Naive thymus-derived CD8-positive, alpha-beta T cell (primary cell): ENCODE measurements at regions not wholly inside any gene's neighbourhood (a gene's known extent, or its start where the extent isn't known, plus 50 kb on each side); places are given as distances from the start of the nearest gene placed in this dataset.

ENCODE experiments used
- ATAC-seq, 2 donors: fragments of 150-1000 bp; cut with Tn5 transposase in 1 of 2; sonication (Bioruptor Pico), chemical (Tn5 transposase) in 1 of 2; 1 replicate in 1 of 2; 2 replicates in 1 of 2; pipeline ENCODE4 v1.10.0; 2021; ENCODE audit warnings: mild to moderate bottlenecking in 2 of 2, moderate library complexity in 2 of 2
- POLR2A ChIA-PET: fragments of 350-600 bp; sonication (Branson Sonifier 250); formaldehyde crosslinking; loops from one replicate; lab custom pipeline; 2021; ENCODE audit warnings: antibody characterized with exemption; lab: Charles Lee
- DNase-seq, 10 donors: peaks; one replicate each; pipeline versions ENCODE4 v3.0.0 to v3.0.0-alpha.2; 2020 to 2022
- H3K27ac Mint-ChIP-seq, 10 donors: one replicate each; pipeline ENCODE4 v1.8.0; 2020 to 2022; ENCODE audit warnings: mild to moderate bottlenecking in 10 of 10, mixed read lengths in 10 of 10, moderate library complexity in 4 of 10, inconsistent platforms in 1 of 10
- H3K27me3 Mint-ChIP-seq, 5 donors: one replicate each; pipeline ENCODE4 v1.8.0; 2021 to 2022; ENCODE audit warnings: mixed read lengths in 5 of 5
- H3K36me3 Mint-ChIP-seq, 3 donors: one replicate each; pipeline ENCODE4 v1.8.0; 2020 to 2022; ENCODE audit warnings: mixed read lengths in 3 of 3, mild to moderate bottlenecking in 2 of 3, inconsistent platforms in 1 of 3
- H3K4me1 Mint-ChIP-seq, 4 donors: one replicate each; pipeline ENCODE4 v1.8.0; 2021 to 2022; ENCODE audit warnings: mixed read lengths in 4 of 4
- H3K4me3 Mint-ChIP-seq, 10 donors: one replicate each; pipeline ENCODE4 v1.8.0; 2020 to 2022; ENCODE audit warnings: mild to moderate bottlenecking in 10 of 10, mixed read lengths in 10 of 10, moderate library complexity in 6 of 10, inconsistent platforms in 1 of 10
- H3K9me3 Mint-ChIP-seq, 9 donors: one replicate each; pipeline ENCODE4 v1.8.0; 2020 to 2022; ENCODE audit warnings: mixed read lengths in 9 of 9, mild to moderate bottlenecking in 3 of 9, inconsistent platforms in 1 of 9, moderate library complexity in 1 of 9

DNA sequence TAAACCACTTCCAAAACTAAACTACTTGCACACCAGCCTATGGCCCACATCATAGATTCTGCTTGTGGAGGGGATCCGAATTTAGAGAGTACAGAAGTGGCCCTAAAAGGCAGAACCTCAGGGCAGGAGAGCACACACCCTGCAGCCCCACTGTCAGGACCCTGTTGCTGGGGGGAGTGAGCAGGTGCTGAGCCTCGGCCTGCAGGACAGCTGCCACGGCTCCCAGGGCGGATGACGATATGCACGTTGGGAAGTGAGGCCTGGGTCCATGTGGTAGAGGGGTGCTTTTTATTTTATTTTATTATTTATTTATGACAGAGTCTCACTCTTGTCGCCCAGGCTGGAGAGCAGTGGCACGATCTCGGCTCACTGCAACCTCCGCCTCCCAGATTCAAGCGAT lies 73.5 kb downstream of the TNFAIP2 start:
- DNase-seq (no peak), ATAC-seq (no peak)
- POLR2A ChIA-PET, result no interaction called here
- Mint-ChIP-seq H3K9me3 (peaks cover 0 to 9% (median 0%) of the 10 kb centered on the region in 9 donors), H3K27me3 (peaks cover 0 to 19% (median 6%) of the 10 kb centered on the region in 5 donors), H3K36me3 (no peaks in the 10 kb centered on the region), H3K4me1 (no peaks in the 10 kb centered on the region), H3K27ac (no peak overlapping the region), H3K4me3 (no peak overlapping the region)

DNA sequence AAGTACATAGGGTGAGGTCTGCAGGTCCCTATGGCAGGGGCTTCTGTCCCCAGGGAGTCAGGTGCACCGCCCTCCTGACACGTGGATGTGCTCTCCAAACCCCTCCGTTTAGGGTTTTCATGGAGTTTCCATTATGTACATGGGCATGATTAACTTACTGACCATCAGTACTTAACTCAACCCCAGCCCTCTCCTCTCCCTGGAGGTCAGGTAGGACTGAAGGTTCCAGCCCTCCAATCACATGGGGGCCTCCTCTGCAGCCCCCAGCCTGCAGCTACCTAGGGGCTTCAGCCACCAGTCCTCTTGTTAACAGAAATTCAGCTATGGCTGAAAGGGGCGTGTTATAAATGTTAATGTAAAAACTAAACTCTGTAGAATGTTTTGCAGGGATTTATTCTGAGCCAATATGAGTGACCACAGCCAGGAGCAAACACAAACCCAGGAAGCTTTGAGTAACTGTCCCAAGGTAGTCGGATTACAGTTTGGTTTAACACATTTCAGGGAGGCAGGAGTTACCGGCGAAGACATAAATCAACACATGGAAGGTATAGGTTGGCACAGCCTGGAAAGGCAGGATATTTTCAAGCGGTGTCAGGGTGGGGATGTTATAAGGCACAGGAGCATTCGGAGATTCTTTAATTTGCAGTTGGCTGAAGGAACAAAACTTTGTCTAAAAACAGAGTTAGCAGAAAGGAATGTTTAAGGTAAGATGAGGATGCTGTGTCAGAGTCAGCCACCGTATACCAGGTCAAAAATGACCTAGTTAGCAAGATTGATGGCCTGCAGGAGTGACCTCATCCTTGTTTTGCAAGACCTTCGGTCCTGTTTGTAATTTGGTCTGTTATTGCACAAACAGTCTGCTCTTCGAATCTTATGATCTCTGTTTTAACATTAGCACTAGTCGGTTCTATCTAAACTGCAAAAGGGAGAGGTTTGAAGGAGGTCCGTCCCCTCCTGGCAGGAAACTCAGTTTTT lies 75.2 kb downstream of the TNFAIP2 start:
- Mint-ChIP-seq H3K36me3 (peaks cover 0 to under 1% (median under 1%) of the 10 kb centered on the region in 3 donors), H3K27me3 (peaks cover under 1 to 17% (median 7%) of the 10 kb centered on the region in 5 donors), H3K4me1 (no peaks in the 10 kb centered on the region), H3K4me3 (no peak overlapping the region), H3K9me3 (peaks cover 0 to 23% (median 0%) of the 10 kb centered on the region in 9 donors), H3K27ac (no peak overlapping the region)
- POLR2A ChIA-PET, result no interaction called here
- ATAC-seq, result no peak
- no peak for DNase-seq

DNA sequence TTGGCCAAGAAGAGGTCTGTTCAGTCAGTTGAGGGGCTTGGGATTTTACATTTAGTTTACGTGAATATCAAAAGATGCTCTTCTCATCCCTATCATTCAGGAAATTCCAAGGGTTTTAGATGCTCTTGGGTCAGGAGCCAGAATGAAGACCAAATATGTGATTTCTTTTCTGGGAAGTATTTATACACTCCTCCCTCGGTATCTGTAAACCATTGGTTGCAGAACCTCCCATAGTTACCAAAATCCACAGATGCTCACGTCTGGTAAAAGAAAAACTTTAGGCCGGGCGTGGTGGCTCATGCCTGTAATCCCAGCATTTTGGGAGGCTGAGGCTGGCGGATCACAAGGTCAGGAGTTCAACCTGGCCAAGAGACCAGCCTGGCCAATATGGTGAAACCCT lies 75.9 kb downstream of the TNFAIP2 start:
- POLR2A ChIA-PET, result no interaction called here
- DNase-seq, result no peak
- Mint-ChIP-seq H3K27ac (no peak overlapping the region), H3K9me3 (peaks cover 0 to 30% (median 7%) of the 10 kb centered on the region in 9 donors), H3K4me1 (no peaks in the 10 kb centered on the region), H3K4me3 (no peak overlapping the region), H3K27me3 (peaks cover 7 to 22% (median 12%) of the 10 kb centered on the region in 5 donors), H3K36me3 (peaks cover 0 to 8% (median 7%) of the 10 kb centered on the region in 3 donors)
- ATAC-seq, result no peak

DNA sequence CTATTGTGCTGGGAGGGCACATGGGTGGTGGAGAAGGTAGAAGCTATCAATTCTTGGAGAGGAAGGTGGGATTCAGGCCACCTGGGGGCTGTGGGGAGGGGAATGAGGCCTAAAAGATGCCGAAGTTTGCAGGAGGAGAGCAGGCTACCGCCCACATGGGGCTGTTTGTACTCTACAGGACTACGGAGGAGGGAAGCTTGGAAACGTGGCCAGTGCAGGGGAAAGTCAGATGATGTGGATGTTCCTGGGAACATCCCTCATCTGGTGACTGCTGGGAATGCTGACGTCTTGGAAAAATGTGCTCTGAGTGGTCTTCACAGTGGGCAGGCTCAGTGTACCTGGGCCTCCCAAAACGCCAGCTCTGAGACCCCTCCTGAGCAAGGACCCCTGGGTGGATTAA lies 78.5 kb downstream of the TNFAIP2 start:
- Mint-ChIP-seq H3K27ac (no peak overlapping the region), H3K4me1 (no peaks in the 10 kb centered on the region), H3K36me3 (peaks cover 0 to 20% (median 19%) of the 10 kb centered on the region in 3 donors), H3K9me3 (peaks cover 0 to 49% (median 11%) of the 10 kb centered on the region in 9 donors), H3K4me3 (no peak overlapping the region), H3K27me3 (peaks cover 7 to 19% (median 11%) of the 10 kb centered on the region in 5 donors)
- ATAC-seq (no peak), DNase-seq (no peak)
- POLR2A ChIA-PET, result no interaction called here

DNA sequence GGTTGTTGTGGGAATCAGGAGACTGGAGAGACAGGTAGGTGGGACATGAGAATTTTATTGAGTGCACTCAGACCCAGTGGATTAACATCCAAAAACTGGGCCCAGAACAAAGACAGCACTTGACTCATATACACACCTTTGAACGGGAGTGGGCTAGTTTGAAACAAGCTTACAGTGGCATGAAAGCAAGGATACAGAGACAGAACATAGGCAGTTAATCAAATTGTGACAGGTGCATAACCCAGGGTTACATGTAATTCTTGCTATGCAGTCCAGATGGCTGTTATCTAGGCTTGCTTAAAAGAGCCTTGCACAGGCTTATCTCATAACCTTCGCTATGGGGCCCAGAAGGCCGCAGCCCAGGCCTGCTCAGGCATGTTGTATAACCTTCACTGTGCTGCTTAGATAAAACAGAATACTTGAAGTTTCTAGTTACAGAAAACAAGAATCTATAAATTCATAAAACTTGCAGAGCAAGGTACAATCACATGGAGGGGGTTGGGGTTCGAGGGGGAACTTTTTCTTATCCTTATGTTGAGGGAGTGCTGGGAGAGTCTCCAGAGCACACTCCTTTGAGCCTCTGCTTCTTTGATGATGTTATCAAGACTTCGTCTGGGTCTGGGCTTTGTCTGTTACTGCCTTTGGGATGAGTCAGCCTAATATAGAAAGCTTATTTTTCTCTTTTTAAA lies 81.7 kb downstream of the TNFAIP2 start:
- Mint-ChIP-seq H3K27me3 (peaks cover 17 to 38% (median 27%) of the 10 kb centered on the region in 5 donors), H3K4me1 (peaks cover 0 to 2% (median 0%) of the 10 kb centered on the region in 4 donors), H3K36me3 (peaks cover 0 to 24% (median 20%) of the 10 kb centered on the region in 3 donors), H3K9me3 (peaks cover 0 to 51% (median 11%) of the 10 kb centered on the region in 9 donors), H3K27ac (no peak overlapping the region), H3K4me3 (no peak overlapping the region)
- ATAC-seq (no peak), DNase-seq (no peak)
- POLR2A ChIA-PET, result no interaction called here

DNA sequence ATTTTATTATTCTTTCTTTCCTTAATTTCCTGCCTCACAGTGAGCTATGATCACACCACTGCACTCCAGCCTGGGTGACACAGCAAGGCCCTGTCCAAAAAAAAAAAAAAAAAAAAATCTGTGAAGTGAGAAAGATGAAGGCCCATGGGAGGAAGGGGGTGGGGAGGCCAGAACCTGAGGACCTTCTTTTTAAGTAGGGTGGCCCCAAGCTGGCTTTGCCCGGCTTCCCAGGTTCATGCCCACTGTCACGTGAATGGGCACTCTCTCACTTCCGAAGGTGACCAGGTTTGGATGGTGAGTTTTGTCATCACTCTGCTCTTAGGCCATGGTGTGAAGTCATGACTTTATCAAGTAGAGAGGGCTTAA lies 82.3 kb downstream of the TNFAIP2 start:
- POLR2A ChIA-PET, result no interaction called here
- H3K4me1 Mint-ChIP-seq, result peaks cover 0 to 2% (median 0%) of the 10 kb centered on the region in 4 donors
- ATAC-seq, result no peak
- DNase-seq, result no peak
- peaks cover 0 to 24% (median 20%) of the 10 kb centered on the region in 3 donors for H3K36me3 Mint-ChIP-seq
- H3K27me3 Mint-ChIP-seq, result peaks cover 19 to 42% (median 27%) of the 10 kb centered on the region in 5 donors
- no peak overlapping the region for H3K4me3 Mint-ChIP-seq
- no peak overlapping the region for H3K27ac Mint-ChIP-seq
- H3K9me3 Mint-ChIP-seq, result peaks cover 0 to 51% (median 11%) of the 10 kb centered on the region in 9 donors

DNA sequence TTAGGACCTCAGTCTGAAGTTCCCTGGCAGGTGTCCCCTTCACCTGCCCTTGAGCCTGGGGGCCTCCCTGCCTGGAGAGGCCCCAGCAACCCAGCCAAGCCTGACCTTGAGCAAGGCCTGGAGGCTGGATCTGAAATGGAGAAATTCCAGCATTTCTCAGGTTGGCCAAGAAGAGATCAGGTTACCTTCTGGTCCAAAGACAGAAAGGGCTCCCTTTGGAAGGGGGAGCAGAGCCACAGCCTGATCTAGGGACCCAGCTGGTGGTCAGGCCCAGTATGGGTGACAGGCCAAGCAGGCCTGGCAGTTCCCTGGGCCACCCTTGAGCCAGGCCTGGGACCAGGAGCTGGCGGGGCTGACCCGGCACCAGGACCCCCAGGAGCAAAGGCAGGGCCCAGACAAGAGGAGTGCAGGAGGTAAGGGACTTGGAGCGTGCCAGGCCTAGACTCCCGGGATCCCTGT lies 82.8 kb downstream of the TNFAIP2 start:
- DNase-seq (no peak), ATAC-seq (no peak)
- Mint-ChIP-seq H3K27me3 (peaks cover 19 to 44% (median 27%) of the 10 kb centered on the region in 5 donors), H3K36me3 (peaks cover 0 to 24% (median 20%) of the 10 kb centered on the region in 3 donors), H3K4me3 (no peak overlapping the region), H3K9me3 (peaks cover 0 to 49% (median 11%) of the 10 kb centered on the region in 9 donors), H3K27ac (no peak overlapping the region), H3K4me1 (peaks cover 0 to 2% (median 0%) of the 10 kb centered on the region in 4 donors)
- POLR2A ChIA-PET, result no interaction called here

DNA sequence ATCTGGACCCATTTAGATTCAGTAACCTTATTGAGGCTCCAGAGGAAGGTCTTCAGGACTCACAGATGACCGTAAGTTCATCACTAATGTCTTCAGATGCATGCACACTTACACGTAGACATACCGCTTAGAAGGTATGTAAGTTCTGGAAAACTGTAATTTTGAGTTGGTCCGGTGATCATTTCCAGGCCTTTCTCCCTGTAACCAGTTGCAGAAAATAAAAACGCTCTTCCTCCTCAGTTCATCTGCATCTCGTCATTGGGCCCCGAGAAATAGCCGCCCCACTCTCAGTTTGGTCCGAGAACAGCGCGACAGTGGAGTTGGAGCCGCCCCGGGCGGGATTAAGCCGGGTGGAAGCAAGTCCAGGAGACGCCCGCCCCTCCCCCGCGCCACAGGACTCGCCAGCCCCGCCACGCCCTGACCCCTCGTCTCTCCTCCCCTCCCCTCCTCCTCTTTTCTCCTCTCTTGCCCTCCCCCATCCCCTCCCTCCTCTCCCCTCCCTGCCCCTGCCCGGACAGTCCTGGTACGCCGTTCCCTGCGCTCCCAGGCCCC lies 83.7 kb downstream of the TNFAIP2 start:
- DNase-seq (no peak), ATAC-seq (no peak)
- Mint-ChIP-seq H3K36me3 (peaks cover 0 to 24% (median 20%) of the 10 kb centered on the region in 3 donors), H3K27ac (no peak overlapping the region), H3K9me3 (peaks cover 0 to 44% (median 11%) of the 10 kb centered on the region in 9 donors), H3K4me1 (peaks cover 0 to 2% (median 0%) of the 10 kb centered on the region in 4 donors), H3K27me3 (peaks cover 18 to 43% (median 27%) of the 10 kb centered on the region in 5 donors), H3K4me3 (peak overlapping the region in 1 of 10 donors; percentile 22)
- POLR2A ChIA-PET, result no interaction called here

DNA sequence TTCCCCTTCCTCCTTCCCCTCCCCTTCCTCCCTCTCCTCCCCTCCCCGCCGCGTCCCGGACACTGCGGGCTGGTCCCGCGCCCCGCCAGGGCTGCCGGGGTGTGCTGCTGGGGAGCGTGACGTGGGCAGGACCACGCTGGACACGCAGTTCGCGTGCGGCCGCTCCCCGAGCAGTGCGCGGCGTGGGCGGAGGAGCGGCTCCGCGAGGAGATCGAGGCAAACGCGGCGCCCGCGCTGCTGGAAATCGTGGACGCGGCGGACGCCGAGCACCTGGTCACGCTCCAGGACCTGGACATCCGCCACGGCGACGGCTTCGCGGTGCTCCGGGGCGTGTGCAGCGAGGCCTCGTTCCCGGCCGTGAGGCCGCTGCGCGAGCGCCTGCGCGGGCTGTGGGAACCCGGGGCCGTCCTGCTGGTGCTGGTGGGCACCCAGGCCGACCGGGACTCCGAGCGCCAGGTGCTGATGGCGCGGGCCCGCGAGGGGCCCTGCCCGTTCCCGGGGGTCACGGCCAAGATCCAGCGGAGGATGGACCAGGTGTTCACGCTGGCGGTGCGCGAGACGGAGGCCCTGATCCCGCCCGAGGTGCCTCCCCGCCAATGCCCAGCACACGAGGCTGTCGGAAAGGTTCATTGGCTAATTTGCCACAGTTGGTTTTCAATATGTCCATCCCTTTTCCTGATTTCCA lies 84.3 kb downstream of the TNFAIP2 start:
- H3K27ac Mint-ChIP-seq, result no peak overlapping the region
- peak overlapping the region in 2 of 10 donors; percentile 8 to 38 for H3K4me3 Mint-ChIP-seq
- peaks cover 21 to 46% (median 30%) of the 10 kb centered on the region in 5 donors for H3K27me3 Mint-ChIP-seq
- peaks cover 0 to 24% (median 20%) of the 10 kb centered on the region in 3 donors for H3K36me3 Mint-ChIP-seq
- H3K4me1 Mint-ChIP-seq, result peaks cover 0 to 2% (median 0%) of the 10 kb centered on the region in 4 donors
- POLR2A ChIA-PET, result no interaction called here
- H3K9me3 Mint-ChIP-seq, result peaks cover 0 to 41% (median 11%) of the 10 kb centered on the region in 9 donors
- no peak for DNase-seq
- ATAC-seq, result no peak

DNA sequence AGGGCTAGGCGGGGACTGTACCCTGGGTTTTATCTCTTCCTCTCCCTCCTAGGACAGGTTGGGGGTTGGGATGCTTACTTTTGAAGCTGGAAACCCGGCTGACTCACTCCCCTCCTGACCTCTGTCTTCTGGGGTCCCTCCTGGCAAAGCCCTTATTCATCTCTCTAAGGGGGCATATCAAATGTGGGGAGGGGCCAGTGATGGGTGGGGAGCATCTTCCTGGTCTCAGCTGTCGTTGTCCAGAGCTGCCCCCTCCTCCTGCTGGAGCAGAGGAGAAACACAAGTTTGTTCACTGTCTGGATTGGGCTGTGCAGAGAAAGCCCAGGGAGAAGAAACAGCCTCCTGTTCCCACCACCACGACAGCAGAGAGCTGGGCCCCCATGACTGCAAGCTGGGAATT lies 85.8 kb downstream of the TNFAIP2 start:
- no peak for ATAC-seq
- Mint-ChIP-seq H3K9me3 (peaks cover 0 to 25% (median 6%) of the 10 kb centered on the region in 9 donors), H3K36me3 (peaks cover 0 to 18% (median 13%) of the 10 kb centered on the region in 3 donors), H3K27ac (no peak overlapping the region), H3K4me1 (peaks cover 0 to 2% (median 0%) of the 10 kb centered on the region in 4 donors), H3K27me3 (peaks cover 18 to 49% (median 36%) of the 10 kb centered on the region in 5 donors), H3K4me3 (no peak overlapping the region)
- no peak for DNase-seq
- POLR2A ChIA-PET, result no interaction called here

DNA sequence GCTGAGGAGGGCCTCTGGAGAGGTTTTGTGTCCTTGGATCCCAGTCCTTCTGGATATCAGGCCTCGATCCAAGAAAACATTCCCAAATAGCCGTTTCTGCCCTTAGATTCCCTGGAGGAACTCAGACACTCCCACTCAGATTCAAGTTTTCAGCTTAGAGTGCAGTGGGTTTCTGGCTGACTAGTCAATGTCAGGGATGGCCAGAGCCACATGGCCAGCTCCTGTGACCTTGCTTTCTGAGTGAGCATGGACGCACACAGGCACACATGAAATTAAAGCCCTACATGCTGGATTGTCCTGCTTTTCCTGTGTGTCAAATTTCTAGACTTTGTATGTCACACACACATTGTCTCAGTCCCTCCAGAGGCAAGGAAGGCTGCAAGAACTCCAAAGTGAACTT lies 86.2 kb downstream of the TNFAIP2 start:
- peaks cover 0 to 2% (median 0%) of the 10 kb centered on the region in 4 donors for H3K4me1 Mint-ChIP-seq
- no peak overlapping the region for H3K27ac Mint-ChIP-seq
- peaks cover 18 to 53% (median 38%) of the 10 kb centered on the region in 5 donors for H3K27me3 Mint-ChIP-seq
- no peak overlapping the region for H3K4me3 Mint-ChIP-seq
- ATAC-seq (no peak), DNase-seq (no peak)
- POLR2A ChIA-PET, result no interaction called here
- peaks cover 0 to 21% (median 4%) of the 10 kb centered on the region in 9 donors for H3K9me3 Mint-ChIP-seq
- H3K36me3 Mint-ChIP-seq, result peaks cover 0 to 13% (median 9%) of the 10 kb centered on the region in 3 donors

DNA sequence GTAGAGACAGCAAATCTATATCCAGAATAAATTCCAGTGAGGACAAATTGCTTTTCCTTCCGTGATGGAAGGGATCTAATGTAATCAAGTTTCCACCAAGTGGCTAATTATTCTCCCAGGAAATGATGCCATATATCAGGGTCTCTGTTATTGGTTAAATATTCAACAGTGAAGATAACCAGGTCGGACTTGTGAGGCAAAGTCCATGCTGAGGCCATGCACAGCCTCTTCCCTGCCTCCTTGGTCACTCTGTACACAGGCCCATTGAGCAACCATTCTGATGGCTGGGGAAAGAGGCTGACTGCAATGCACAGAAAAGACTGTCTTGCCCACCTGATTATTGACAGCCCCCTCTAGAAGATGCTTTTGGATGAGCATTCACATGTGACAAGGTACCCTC lies 90.1 kb downstream of the TNFAIP2 start:
- DNase-seq, result no peak
- ATAC-seq, result no peak
- Mint-ChIP-seq H3K27me3 (peaks cover 26 to 61% (median 46%) of the 10 kb centered on the region in 5 donors), H3K9me3 (peaks cover 0 to 2% (median 0%) of the 10 kb centered on the region in 9 donors), H3K4me1 (peaks cover 0 to 3% (median 0%) of the 10 kb centered on the region in 4 donors), H3K27ac (no peak overlapping the region), H3K36me3 (peaks cover 0 to 5% (median 0%) of the 10 kb centered on the region in 3 donors), H3K4me3 (no peak overlapping the region)
- POLR2A ChIA-PET, result no interaction called here
